ENCODE measurements at regions not wholly inside any gene's neighbourhood (a gene's known extent, or its start where the extent isn't known, plus 50 kb on each side); places are given as distances from the start of the nearest gene placed in this dataset.
"Not testable (repeated sequence)": the region's sequence is repeated elsewhere in the genome, so short reads cannot be mapped to it uniquely, and the experiment has no call there.

DNA sequence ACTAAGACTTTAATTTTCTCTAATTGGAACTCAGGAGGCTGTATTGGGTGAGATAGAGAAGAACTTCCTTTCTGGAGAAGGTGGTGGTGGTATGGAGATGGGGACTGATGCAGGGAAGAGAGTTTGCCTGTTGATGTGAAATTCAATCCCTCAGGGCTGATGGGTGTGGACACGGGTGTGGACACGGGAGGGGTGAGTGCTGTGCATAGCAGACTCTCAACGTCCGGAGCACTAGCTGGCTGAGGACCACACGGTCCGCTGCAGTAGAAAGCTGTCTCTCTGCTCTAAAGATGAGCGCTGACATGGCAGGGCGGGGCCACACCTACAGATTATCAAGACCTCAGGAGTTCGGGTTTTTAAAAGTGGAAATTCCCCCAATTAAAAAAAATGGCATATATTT lies 148.5 kb upstream of the PITRM1 start:
- Mint-ChIP-seq H3K36me3 (no peaks in the 10 kb centered on the region), H3K4me1 (no peaks in the 10 kb centered on the region), H3K27me3 (peaks cover 0 to 10% (median 8%) of the 10 kb centered on the region in 3 donors), H3K27ac (no peak overlapping the region), H3K4me3 (no peak overlapping the region), H3K9me3 (peaks cover 0 to 6% (median 2%) of the 10 kb centered on the region in 7 donors)
- ATAC-seq (ENCODE audit: low read depth in 2 of 2) (no peak), DNase-seq (no peak)

GRCh38 chr10:3319811-3320226 lies 147.2 kb upstream of the PITRM1 start:
- Mint-ChIP-seq H3K27ac (no peak overlapping the region), H3K4me1 (no peaks in the 10 kb centered on the region)

GRCh38 chr10:3318480-3318807 lies 145.9 kb upstream of the PITRM1 start:
- H3K4me3 Mint-ChIP-seq; H3K4me1 Mint-ChIP-seq; H3K36me3 Mint-ChIP-seq; ATAC-seq (ENCODE audit: low read depth in 2 of 2); H3K27ac Mint-ChIP-seq; DNase-seq: not testable (repeated sequence)
- Mint-ChIP-seq H3K9me3 (peaks cover 0 to 11% (median 2%) of the 10 kb centered on the region in 7 donors), H3K27me3 (peaks cover 0 to 26% (median 23%) of the 10 kb centered on the region in 3 donors)

More at GRCh38 chr10:3319811-3320226, 147.2 kb upstream of the PITRM1 start:
- no peak for ATAC-seq (ENCODE audit: low read depth in 2 of 2)
- peaks cover 0 to 6% (median 2%) of the 10 kb centered on the region in 7 donors for H3K9me3 Mint-ChIP-seq
- no peak for DNase-seq
- H3K36me3 Mint-ChIP-seq: no peaks in the 10 kb centered on the region
- H3K4me3 Mint-ChIP-seq: no peak overlapping the region
- H3K27me3 Mint-ChIP-seq: peaks cover 0 to 13% (median 9%) of the 10 kb centered on the region in 3 donors

- peaks cover 4 to 32% (median 27%) of the 10 kb centered on the region in 3 donors for H3K27me3 Mint-ChIP-seq
- not testable (repeated sequence) for H3K4me3 Mint-ChIP-seq; H3K27ac Mint-ChIP-seq; H3K4me1 Mint-ChIP-seq; H3K36me3 Mint-ChIP-seq; DNase-seq; ATAC-seq (ENCODE audit: low read depth in 2 of 2)
- peaks cover 0 to 13% (median 3%) of the 10 kb centered on the region in 7 donors for H3K9me3 Mint-ChIP-seq
Observed at GRCh38 chr10:3317553-3318479, 145.2 kb upstream of the PITRM1 start.

- H3K4me1 Mint-ChIP-seq; H3K36me3 Mint-ChIP-seq; ATAC-seq (ENCODE audit: low read depth in 2 of 2); DNase-seq: not testable (repeated sequence)
- Mint-ChIP-seq H3K27ac (peak overlapping the region in 1 of 6 donors; percentile 82), H3K4me3 (peak overlapping the region in 1 of 8 donors; percentile 35), H3K9me3 (peaks cover 0 to 13% (median 3%) of the 10 kb centered on the region in 7 donors), H3K27me3 (peaks cover 9 to 45% (median 31%) of the 10 kb centered on the region in 3 donors)
Observed at GRCh38 chr10:3314445-3315085, 142.0 kb upstream of the PITRM1 start.

DNA sequence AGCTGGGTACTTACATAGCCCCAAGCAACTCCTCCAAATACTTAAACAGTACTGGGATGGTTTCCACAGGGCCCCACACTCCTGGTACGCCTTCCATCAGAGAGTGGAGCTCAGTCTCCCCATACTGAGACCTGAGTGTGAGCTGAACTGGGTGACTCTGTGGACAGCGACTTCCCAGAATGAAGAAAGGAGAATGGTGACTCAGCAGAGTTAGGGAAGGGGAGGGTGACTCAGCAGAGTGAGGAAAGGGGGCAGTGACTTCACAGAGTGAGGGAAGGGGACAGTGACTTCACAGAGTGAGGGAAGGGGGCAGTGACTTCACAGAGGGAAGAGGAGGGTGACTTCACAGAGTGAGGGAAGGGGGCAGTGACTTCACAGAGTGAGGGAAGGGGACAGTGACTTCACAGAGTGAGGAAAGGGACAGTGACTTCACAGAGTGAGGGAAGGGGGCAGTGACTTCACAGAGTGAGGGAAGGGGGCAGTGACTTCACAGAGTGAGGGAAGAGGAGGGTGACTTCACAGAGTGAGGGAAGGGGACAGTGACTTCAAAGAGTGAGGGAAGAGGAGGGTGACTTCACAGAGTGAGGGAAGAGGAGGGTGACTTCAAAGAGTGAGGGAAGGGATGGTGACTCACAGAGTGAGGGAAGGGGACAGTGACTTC lies 141.3 kb upstream of the PITRM1 start:
- DNase-seq; H3K36me3 Mint-ChIP-seq; H3K4me1 Mint-ChIP-seq; ATAC-seq (ENCODE audit: low read depth in 2 of 2); H3K9me3 Mint-ChIP-seq: not testable (repeated sequence)
- H3K4me3 Mint-ChIP-seq: peak overlapping the region in 1 of 8 donors; percentile 35
- peak overlapping the region in 1 of 6 donors; percentile 82 for H3K27ac Mint-ChIP-seq
- peaks cover 9 to 45% (median 31%) of the 10 kb centered on the region in 3 donors for H3K27me3 Mint-ChIP-seq

DNA sequence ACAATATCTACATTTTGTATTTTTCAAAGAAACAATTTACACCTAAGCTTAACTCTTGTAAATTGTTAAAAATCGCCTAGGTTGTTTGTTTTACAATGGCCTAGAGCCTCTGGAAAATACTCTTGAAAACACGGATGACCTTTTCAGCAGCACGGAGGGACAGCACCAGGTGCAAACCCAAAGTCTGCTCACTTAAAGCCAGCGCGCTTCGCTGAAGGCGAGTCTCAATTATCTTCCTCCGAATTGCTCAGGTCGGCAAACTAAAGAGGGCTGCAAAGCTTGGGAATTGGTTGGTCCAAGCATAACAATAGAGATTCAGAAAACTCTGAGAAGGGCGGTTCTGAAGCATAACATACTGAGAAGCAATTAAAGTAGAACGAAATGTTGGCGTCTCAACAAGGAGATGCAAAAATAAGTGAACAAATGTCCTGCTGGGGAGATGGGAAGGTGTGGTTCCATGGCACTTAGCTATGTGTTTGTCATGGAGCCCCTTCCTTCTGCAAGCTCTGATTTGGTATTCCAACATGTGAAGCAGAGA lies 139.9 kb upstream of the PITRM1 start:
- DNase-seq: no peak
- no peak overlapping the region for H3K27ac Mint-ChIP-seq
- no peaks in the 10 kb centered on the region for H3K36me3 Mint-ChIP-seq
- H3K4me1 Mint-ChIP-seq: peaks cover 0 to 4% (median 0%) of the 10 kb centered on the region in 3 donors
- peaks cover 14 to 55% (median 31%) of the 10 kb centered on the region in 3 donors for H3K27me3 Mint-ChIP-seq
- H3K9me3 Mint-ChIP-seq: peaks cover 0 to 10% (median 4%) of the 10 kb centered on the region in 7 donors
- H3K4me3 Mint-ChIP-seq: no peak overlapping the region
- no peak for ATAC-seq (ENCODE audit: low read depth in 2 of 2)

GRCh38 chr10:3310016-3310784 lies 137.6 kb upstream of the PITRM1 start:
- H3K36me3 Mint-ChIP-seq: peaks cover 0 to 7% of the 10 kb centered on the region in 2 donors
- peaks cover 0 to 4% (median 0%) of the 10 kb centered on the region in 3 donors for H3K4me1 Mint-ChIP-seq
- no peak overlapping the region for H3K27ac Mint-ChIP-seq
- peaks cover 0 to 8% (median 4%) of the 10 kb centered on the region in 7 donors for H3K9me3 Mint-ChIP-seq
- H3K27me3 Mint-ChIP-seq: peaks cover 17 to 57% (median 33%) of the 10 kb centered on the region in 3 donors
- H3K4me3 Mint-ChIP-seq: no peak overlapping the region
- DNase-seq (no peak), ATAC-seq (ENCODE audit: low read depth in 2 of 2) (no peak)

DNA sequence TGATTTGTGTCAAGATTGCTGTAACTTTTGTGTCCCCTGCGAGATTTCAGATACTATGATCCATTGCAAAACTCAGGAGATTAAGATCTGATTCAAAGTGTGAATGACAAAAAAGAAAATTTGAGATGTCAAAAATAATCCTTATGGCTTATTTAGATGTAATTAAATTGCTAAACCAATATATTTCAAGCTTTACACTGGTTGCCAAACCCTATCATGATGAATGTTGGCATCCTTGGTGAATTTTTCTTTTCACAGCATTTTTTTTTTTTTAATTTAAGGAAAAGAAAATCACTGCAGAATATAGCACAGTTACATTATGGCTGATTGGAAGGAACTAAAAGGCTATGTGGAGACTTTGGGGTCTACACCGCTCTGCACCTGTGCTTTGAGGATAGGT lies 133.5 kb upstream of the PITRM1 start:
- Mint-ChIP-seq H3K4me1 (no peaks in the 10 kb centered on the region), H3K27ac (no peak overlapping the region), H3K9me3 (peaks cover 0 to 11% (median 0%) of the 10 kb centered on the region in 7 donors), H3K27me3 (peaks cover 13 to 24% (median 15%) of the 10 kb centered on the region in 3 donors), H3K36me3 (peaks cover 0 to 7% of the 10 kb centered on the region in 2 donors), H3K4me3 (no peak overlapping the region)
- ATAC-seq (ENCODE audit: low read depth in 2 of 2): no peak
- DNase-seq: no peak

GRCh38 chr10:3295582-3296151 lies 123.1 kb upstream of the PITRM1 start:
- DNase-seq (no peak), ATAC-seq (ENCODE audit: low read depth in 2 of 2) (no peak)
- Mint-ChIP-seq H3K36me3 (no peaks in the 10 kb centered on the region), H3K27me3 (peaks cover 0 to 4% (median 0%) of the 10 kb centered on the region in 3 donors), H3K27ac (peak overlapping the region in 1 of 6 donors; percentile 34), H3K4me3 (no peak overlapping the region), H3K4me1 (peaks cover 0 to 4% (median 0%) of the 10 kb centered on the region in 3 donors), H3K9me3 (no peaks in the 10 kb centered on the region)

DNA sequence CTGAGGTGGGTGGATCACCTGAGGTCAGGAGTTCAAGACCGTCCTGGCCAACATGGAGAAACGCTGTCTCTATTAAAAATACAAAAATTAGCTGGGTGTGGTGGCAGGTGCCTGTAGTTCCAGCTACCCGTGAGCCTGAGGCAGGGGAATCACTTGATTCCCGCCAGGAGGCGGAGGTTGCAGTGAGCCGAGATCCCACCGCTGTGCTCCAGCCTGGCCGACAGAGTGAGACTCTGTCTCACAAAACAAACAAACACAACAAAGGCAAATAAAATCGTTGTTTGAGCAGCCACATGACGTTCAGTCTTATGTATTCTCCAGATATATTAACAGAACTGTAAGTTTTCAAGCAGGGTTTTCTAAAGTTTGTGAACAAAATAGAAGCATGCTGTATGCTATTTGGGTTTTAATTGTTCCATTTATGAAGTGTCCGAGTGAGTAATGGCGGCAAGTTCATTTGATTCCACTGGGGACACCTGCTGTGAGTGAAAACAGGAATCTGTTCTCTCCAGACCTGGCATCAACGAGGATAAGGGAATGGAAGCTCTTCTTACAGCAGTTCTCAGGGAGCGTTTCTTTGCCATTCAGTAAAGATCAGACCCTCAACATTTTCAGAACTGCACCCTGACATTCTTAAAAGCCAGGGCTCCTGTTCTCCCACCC lies 122.5 kb upstream of the PITRM1 start:
- no peak for ATAC-seq (ENCODE audit: low read depth in 2 of 2)
- Mint-ChIP-seq H3K9me3 (no peaks in the 10 kb centered on the region), H3K27ac (no peak overlapping the region), H3K4me3 (no peak overlapping the region), H3K4me1 (peaks cover 0 to 4% (median 0%) of the 10 kb centered on the region in 3 donors), H3K36me3 (no peaks in the 10 kb centered on the region), H3K27me3 (peaks cover 0 to 4% (median 0%) of the 10 kb centered on the region in 3 donors)
- no peak for DNase-seq
